Renal cortical epithelial cell (primary cell): ENCODE measurements at regions not wholly inside any gene's neighbourhood (a gene's known extent, or its start where the extent isn't known, plus 50 kb on each side); places are given as distances from the start of the nearest gene placed in this dataset.
A peak's percentile ranks its signal among the peaks of the same experiment; 100 is the strongest.
"Not testable (repeated sequence)": the region's sequence is repeated elsewhere in the genome, so short reads cannot be mapped to it uniquely, and the experiment has no call there.

ENCODE experiments used
- DNase-seq: peaks from one replicate; pipeline ENCODE4 v3.0.0-alpha.2; 2011; ENCODE audit warnings: low read depth

GRCh38 chr7:84880326-84880997 is 306.4 kb downstream of the SEMA3D start:
- not testable (repeated sequence) for DNase-seq

DNA sequence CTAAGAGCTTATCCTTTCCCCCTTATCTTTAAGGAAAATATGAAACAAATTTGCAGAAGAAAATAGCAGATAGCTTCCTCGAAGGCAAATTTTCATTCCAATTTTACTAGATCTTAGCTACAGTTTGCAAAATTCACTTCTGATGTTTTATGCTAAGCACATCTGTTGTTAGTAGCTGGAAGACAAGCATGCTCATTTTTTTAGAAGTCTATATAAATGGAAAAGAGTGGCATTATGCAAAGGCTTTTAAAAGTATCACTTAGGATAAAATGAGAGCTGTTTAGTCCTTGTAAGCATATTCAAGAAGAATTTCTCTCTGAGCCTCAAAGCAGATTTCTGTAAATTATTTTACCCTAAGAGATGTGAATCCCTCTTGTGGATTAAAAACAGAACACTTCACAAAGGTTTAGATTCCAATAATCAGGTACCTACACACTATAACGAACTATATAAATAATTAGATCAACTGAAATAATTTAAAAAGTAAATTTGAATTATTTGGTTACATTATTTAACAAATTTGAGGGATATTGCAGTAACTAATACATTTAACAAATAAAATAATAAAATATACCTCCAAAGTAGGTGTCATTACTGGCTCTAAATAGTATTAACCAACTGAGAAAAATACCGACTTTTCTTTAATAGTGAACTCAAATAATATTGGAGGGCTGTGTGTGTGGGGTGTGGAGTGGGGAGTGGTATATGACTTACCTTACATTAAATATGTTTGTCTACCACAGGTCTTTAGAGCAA is 307.1 kb downstream of the SEMA3D start:
- no peak for DNase-seq

GRCh38 chr7:84877943-84878570 is 308.8 kb downstream of the SEMA3D start:
- DNase-seq, result no peak

GRCh38 chr7:84876061-84876821 is 310.6 kb downstream of the SEMA3D start:
- DNase-seq, result no peak

- no peak for DNase-seq
Measured at GRCh38 chr7:84865560-84865959, 321.3 kb downstream of the SEMA3D start.

- no peak for DNase-seq
Measured at GRCh38 chr7:84857336-84857735, 329.5 kb downstream of the SEMA3D start.

DNA sequence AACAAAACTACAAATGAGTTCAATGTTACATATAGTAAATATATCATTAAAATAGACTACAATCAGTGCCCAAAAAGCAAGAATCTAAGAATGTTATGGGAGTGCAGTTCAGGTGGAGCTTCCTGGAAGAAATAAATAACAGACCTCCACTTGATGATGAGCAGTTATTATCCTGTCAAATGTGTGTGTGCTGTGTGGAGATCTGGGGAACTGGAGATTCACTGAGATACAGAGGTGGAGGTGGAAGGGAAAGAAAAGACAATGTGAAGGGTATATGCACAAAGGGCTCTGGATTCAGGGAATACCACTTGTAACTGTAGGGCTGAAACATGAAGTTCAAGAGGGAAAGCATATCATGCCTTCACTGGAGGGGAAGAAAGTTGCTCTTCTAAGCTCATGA is 331.1 kb downstream of the SEMA3D start:
- no peak for DNase-seq

DNA sequence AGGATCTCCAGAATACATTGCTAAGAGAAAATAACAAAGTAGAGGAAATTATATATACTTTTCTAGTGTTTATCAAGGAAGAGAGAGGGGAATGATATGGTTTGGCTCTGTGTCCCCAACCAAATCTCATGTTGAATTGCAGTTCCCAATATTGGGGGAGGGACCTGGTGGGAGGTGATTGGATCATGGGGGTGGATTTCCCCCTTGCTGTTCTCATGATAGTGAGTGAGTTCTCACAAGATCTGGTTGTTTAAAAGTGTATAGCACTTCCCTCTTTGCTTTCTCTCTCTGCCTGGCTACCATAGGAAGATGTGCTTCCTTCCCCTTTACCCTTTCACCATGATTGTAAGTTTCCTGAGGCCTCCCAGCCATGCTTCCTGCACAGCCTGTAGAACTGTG is 337.9 kb downstream of the SEMA3D start:
- DNase-seq, result not testable (repeated sequence)

DNA sequence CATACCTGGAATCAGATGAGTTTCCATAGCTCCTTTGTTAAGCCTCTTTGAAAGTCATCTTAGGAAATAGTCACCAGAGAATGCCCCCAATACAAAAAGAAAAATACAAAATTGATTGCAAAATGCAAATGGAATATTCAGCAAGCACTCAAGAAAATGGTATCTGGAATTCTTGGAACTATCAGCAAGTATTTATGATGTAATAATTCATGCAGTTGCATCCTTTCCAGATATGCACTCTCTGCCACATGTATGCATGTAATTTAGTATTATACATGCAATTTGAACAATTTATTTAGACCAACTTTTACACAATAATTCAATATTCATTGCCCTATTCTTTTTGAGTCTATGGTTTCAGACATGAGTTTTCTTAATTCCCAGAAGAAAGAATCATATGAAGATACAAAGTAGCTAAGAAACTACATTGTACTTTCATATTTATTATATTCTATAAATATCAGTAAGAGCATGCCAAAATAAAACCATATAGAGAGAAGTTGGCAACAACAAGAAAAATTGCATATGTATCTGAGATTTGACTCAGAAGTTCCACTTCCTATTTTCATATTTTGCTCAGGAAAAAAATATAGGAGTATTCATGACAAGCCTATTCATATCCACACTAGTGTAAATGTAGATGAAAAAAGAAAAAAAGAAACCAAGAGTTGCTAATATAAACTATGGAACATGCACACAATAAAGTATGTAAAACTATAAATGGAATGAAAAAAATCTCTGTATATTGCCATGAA is 338.5 kb downstream of the SEMA3D start:
- no peak for DNase-seq

DNA sequence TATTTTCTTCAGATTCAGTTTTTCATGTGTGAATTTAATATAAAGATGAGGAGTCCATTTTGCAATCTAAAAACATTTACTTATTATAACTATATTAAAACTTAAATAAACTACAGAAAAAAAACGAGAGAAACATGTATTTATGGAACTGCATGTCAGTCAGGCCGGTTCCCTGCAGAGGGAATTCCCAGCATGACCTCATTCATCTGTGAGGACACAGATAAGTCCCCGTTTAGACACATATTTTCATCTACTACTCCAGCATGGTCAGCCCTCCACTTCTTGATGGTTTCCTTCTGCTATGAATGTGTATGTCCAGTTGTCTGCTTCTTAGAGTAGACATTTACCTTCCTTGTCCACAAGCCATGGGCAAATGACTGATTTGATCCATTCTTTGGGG is 339.1 kb downstream of the SEMA3D start:
- DNase-seq, result no peak

- no peak for DNase-seq
Measured at GRCh38 chr7:84847038-84847437, 339.8 kb downstream of the SEMA3D start.

DNA sequence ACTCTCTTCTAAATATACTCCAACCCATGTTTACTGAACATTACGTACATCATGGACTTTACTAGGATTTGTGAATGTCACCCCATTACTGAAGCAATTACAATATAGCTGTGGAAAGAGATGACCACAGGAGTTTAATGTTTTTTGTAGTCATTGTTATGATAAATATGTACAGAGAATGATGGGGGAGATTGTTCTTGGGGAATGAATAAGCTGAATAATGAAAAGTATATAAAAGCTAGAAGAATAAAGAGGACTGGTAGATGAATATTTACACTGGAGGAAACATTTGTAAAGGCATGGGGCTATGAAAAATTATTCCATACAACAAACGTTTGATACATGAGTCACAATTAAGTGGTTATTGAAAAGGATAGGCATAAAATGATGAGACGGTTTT is 340.9 kb downstream of the SEMA3D start:
- DNase-seq, result no peak

- no peak for DNase-seq
Measured at GRCh38 chr7:84844771-84845170, 342.1 kb downstream of the SEMA3D start.

DNA sequence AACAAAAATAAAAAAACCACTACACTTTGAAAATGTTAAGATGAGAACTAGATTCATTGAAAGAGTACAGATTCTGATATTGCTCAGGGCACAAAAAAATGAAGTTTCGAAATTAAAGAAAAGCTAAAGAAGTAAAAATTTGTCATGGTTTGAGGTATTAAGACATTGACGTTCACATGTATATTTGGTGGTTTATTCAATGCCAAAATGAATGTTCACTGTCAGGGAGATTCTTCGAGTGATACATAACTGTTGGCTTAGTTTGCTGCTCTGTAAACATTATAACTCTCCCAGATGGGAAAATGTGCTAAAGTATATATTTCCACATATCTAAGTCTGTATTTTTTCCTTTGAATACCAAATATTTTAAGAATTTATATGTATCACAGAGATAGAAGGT is 345.0 kb downstream of the SEMA3D start:
- no peak for DNase-seq

- no peak for DNase-seq
Measured at GRCh38 chr7:84838857-84839256, 348.0 kb downstream of the SEMA3D start.

DNA sequence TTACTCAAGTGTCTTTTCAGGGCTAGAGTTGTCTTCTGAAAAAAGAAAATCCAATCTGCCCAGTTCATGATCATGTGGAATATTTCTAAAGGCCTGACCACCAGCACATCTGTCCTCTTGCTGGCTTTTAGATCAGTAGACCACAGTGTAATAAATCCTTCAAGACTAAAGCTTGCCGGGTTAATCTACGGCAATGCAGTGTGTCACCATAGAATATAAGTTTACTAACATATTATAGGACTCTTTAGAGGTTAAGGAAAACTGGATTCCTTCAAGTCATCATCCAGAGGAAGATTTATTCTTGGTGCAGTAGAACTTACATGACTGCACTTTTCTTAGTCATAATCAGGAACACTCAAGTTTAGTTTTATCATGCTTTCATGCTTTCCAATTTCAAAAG is 349.5 kb downstream of the SEMA3D start:
- no peak for DNase-seq

DNA sequence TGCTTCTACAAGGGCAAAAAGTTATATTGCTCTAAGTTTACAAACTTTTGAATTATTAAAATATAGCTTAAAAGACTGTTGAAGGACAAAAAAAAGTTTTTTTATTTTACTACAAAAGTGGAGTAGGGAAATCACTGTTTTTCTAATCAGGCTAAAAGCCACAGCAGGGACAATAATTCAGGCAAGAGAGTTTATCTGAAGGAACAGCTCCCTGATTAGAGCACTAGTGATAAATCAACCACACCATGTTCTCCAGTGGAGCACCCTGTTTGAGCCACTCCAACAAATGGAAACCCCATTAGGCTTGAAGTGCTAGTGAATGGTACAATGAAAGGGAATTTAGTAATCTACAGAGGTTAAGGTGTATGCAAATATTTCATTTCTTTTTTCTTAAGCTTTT is 357.1 kb downstream of the SEMA3D start:
- no peak for DNase-seq

GRCh38 chr7:84824057-84824651 is 362.7 kb downstream of the SEMA3D start:
- no peak for DNase-seq

GRCh38 chr7:84823530-84823929 is 363.3 kb downstream of the SEMA3D start:
- DNase-seq, result no peak

DNA sequence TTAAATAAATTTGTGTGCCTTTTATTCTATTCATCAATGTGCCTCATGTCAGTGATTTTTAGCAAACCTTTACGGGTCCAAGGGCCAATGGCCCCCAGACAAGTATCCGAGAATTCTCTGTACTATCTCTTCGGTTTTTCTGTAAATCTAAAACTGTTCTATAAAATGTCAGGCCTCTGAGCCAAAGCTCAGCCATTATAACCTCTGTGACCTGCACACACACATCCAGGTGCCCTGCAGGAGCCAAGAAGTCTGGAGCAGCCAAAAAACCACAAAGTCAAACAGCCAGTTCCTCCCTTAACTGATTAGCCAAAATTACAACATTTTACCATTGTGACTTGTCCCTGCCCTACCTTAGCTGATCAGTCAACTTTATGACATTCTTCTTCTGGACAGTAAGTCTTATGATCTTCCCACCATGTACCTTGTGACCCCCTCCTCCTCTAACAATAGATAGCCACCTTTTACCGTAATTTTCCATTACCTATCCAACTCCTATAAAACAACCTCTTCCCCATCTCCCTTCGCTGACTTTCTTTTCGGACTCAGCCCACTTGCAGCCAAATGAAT is 363.8 kb downstream of the SEMA3D start:
- peak; percentile 13 for DNase-seq
